ENCODE measurements at regions not wholly inside any gene's neighbourhood (a gene's known extent, or its start where the extent isn't known, plus 50 kb on each side); places are given as distances from the start of the nearest gene placed in this dataset.

DNA sequence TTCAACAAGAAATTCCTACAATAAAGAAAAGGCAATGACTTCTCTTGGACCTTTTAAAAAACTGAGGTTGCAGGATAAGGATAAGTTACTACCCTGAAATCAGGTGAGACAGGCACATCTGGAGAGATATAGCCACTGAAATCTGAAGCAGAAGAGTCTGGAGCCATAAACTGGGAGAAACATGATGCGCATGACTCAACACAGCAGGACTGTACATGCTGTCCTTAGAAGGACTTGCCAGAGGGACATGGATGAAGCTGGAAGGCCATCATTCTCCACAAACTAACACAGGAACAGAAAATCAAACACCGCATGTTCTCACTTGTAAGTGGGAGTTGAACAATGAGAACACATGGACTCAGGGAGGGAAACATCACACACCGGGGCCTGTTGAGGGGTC lies 1020.2 kb downstream of the AGBL1 start:
- TF ChIP-seq, protein P1, sequence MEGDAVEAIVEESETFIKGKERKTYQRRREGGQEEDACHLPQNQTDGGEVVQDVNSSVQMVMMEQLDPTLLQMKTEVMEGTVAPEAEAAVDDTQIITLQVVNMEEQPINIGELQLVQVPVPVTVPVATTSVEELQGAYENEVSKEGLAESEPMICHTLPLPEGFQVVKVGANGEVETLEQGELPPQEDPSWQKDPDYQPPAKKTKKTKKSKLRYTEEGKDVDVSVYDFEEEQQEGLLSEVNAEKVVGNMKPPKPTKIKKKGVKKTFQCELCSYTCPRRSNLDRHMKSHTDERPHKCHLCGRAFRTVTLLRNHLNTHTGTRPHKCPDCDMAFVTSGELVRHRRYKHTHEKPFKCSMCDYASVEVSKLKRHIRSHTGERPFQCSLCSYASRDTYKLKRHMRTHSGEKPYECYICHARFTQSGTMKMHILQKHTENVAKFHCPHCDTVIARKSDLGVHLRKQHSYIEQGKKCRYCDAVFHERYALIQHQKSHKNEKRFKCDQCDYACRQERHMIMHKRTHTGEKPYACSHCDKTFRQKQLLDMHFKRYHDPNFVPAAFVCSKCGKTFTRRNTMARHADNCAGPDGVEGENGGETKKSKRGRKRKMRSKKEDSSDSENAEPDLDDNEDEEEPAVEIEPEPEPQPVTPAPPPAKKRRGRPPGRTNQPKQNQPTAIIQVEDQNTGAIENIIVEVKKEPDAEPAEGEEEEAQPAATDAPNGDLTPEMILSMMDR (IDR thresholded peaks at IDR 0.05): no peak
- no peak for TF ChIP-seq POLR2A (IDR thresholded peaks at IDR 0.05)
